Endothelial cell of umbilical vein (primary cell): ENCODE measurements at regions not wholly inside any gene's neighbourhood (a gene's known extent, or its start where the extent isn't known, plus 50 kb on each side); places are given as distances from the start of the nearest gene placed in this dataset.

Experiments
- BruUV-seq: library from RNA; stranded (reverse); fragments of 400-500 nt; replicated peaks from 2 replicates; lab custom pipeline; 2021; lab: Mats Ljungman, UMichigan
- CTCF ChIA-PET: fragments of 300-600, 350-600 bp; sonication (Branson Sonifier 250); formaldehyde crosslinking; loops from one replicate; lab custom pipeline; 2021; ENCODE audit warnings: antibody characterized with exemption, inconsistent platforms; lab: Charles Lee
- POLR2A ChIA-PET: fragments of 300-600, 350-600 bp; sonication (Branson Sonifier 250); formaldehyde crosslinking; loops from one replicate; lab custom pipeline; 2021; ENCODE audit warnings: antibody characterized with exemption, inconsistent platforms; lab: Charles Lee
- DNase-seq: peaks from one replicate; pipeline ENCODE4 v3.0.0-alpha.2; 2011; ENCODE audit warnings: low read depth, low spot score
- FAIRE-seq: peaks from 2 replicates; lab custom pipeline; 2011; peaks lifted over from hg19 to GRCh38; lab: Jason Lieb, UNC
- H2AFZ ChIP-seq: 2 replicates; pipeline ENCODE4 v1.6.0; 2012; ENCODE audit warnings: low read depth, low read length, control low read depth, inconsistent platforms
- H3K27ac ChIP-seq: 2 replicates; pipeline ENCODE4 v1.5.1; 2011; ENCODE audit warnings: low read depth, mild to moderate bottlenecking, control low read depth, low read length, moderate library complexity; ENCODE audit not compliant: insufficient read depth
- H3K27me3 ChIP-seq, 2 experiments: 2 replicates each; pipeline versions ENCODE4 v1.6.0 to v1.6.1; 2011; ENCODE audit warnings: low read length in 2 of 2, mixed read lengths in 1 of 2; ENCODE audit not compliant: control insufficient read depth in 2 of 2, insufficient read depth in 2 of 2
- H3K36me3 ChIP-seq, 2 experiments: 2 replicates in 1 of 2; 3 replicates in 1 of 2; pipeline ENCODE4 v1.5.1; 2011; ENCODE audit warnings: low read length in 2 of 2, mild to moderate bottlenecking in 1 of 2, moderate library complexity in 1 of 2; ENCODE audit not compliant: control insufficient read depth in 2 of 2, insufficient read depth in 2 of 2; ENCODE audit errors: extremely low read depth in 1 of 2
- H3K4me1 ChIP-seq: 3 replicates; pipeline ENCODE4 v1.5.1; 2011; ENCODE audit warnings: mild to moderate bottlenecking, low read length; ENCODE audit not compliant: control insufficient read depth, insufficient read depth; ENCODE audit errors: extremely low read depth
- H3K4me2 ChIP-seq: 2 replicates; pipeline ENCODE4 v1.6.1; 2011; ENCODE audit warnings: low read length, control low read depth, mixed read lengths; ENCODE audit not compliant: insufficient read depth
- H3K4me3 ChIP-seq, 3 experiments: fragments of 200-600 bp in 1 of 3; sonication (generic), shearing (Covaris generic) in 1 of 3; replicated peaks in 1 of 3; 2 replicates each; pipeline ENCODE4 v1.5.1; 2011 to 2016; ENCODE audit warnings: control low read depth in 3 of 3, low read length in 3 of 3, mild to moderate bottlenecking in 2 of 3, inconsistent platforms in 1 of 3, low read depth in 1 of 3, moderate library complexity in 1 of 3; ENCODE audit not compliant: insufficient read depth in 1 of 3
- H3K79me2 ChIP-seq: 2 replicates; pipeline ENCODE4 v1.6.0; 2012; ENCODE audit warnings: low read length, inconsistent platforms; ENCODE audit not compliant: control insufficient read depth, insufficient read depth
- H3K9ac ChIP-seq: replicated peaks from 2 replicates; pipeline ENCODE3; 2011; ENCODE audit warnings: low read length, control low read depth; ENCODE audit not compliant: insufficient read depth; ENCODE audit errors: extremely low read depth
- H3K9me1 ChIP-seq: replicated peaks from 3 replicates; pipeline ENCODE4 v1.6.0; 2011; ENCODE audit warnings: mild to moderate bottlenecking, low read length; ENCODE audit not compliant: control insufficient read depth, insufficient read depth; ENCODE audit errors: extremely low read depth
- H3K9me3 ChIP-seq: replicated peaks from 2 replicates; pipeline ENCODE4 v1.5.1; 2012; ENCODE audit warnings: low read length, inconsistent platforms; ENCODE audit not compliant: control insufficient read depth, insufficient read depth
- H4K20me1 ChIP-seq: replicated peaks from 2 replicates; pipeline ENCODE3; 2011; ENCODE audit warnings: mild to moderate bottlenecking, low read length; ENCODE audit not compliant: control insufficient read depth, insufficient read depth; ENCODE audit errors: extremely low read depth
- CTCF ChIP-seq, 2 donors: IDR thresholded peaks; 1 replicate in 1 of 2; 2 replicates in 1 of 2; pipeline ENCODE4 v1.5.1; 2011; ENCODE audit warnings: low read length in 2 of 2, mild to moderate bottlenecking in 2 of 2, moderate library complexity in 2 of 2, control low read depth in 1 of 2, inconsistent platforms in 1 of 2, low read depth in 1 of 2; ENCODE audit not compliant: insufficient read depth in 1 of 2; ENCODE audit errors: extremely low read depth in 1 of 2
- EZH2 ChIP-seq: IDR thresholded peaks from 2 replicates; pipeline ENCODE4 v1.6.1; 2012; ENCODE audit warnings: borderline replicate concordance, low read depth, mild to moderate bottlenecking, moderate library complexity, low read length, inconsistent platforms; ENCODE audit not compliant: severe bottlenecking
- FOS ChIP-seq: IDR thresholded peaks from 2 replicates; pipeline ENCODE4 v1.6.1; 2011; ENCODE audit warnings: mild to moderate bottlenecking, low read length, moderate library complexity, borderline replicate concordance; ENCODE audit not compliant: insufficient read depth
- GATA2 ChIP-seq: IDR thresholded peaks from 2 replicates; pipeline ENCODE4 v1.7.0; 2011; ENCODE audit warnings: low read depth, mild to moderate bottlenecking, moderate library complexity, mixed read lengths, low read length; ENCODE audit not compliant: insufficient read length, insufficient read depth
- JUN ChIP-seq: IDR thresholded peaks from 2 replicates; pipeline ENCODE4 v1.6.1; 2011; ENCODE audit warnings: borderline replicate concordance, low read depth; ENCODE audit not compliant: insufficient read length, insufficient read depth
- MAX ChIP-seq: IDR thresholded peaks from 2 replicates; pipeline ENCODE4 v1.6.1; 2011; ENCODE audit not compliant: insufficient read depth, insufficient read length
- MYC ChIP-seq: IDR thresholded peaks from one replicate; pipeline ENCODE4 v1.6.1; 2011; ENCODE audit warnings: mild to moderate bottlenecking, low read depth, low read length
- POLR2A ChIP-seq: IDR thresholded peaks from 2 replicates; pipeline ENCODE4 v1.6.1; 2012; ENCODE audit warnings: low read depth, mild to moderate bottlenecking, control low read depth, low read length
- POLR2AphosphoS5 ChIP-seq: IDR thresholded peaks from 2 replicates; pipeline ENCODE4 v1.6.1; 2012; ENCODE audit warnings: low read depth, mild to moderate bottlenecking, control low read depth, low read length, moderate library complexity; ENCODE audit not compliant: insufficient read depth
- dilution Hi-C: fragments of 300-500 bp; cut with MboI; formaldehyde crosslinking; loops from one replicate; pipeline ENCODE4 v1.15.0; 2019; ENCODE audit warnings: low sequenced_read_pairs; ENCODE audit not compliant: extremely low pct_ligation_motif_present
- intact Hi-C: fragments of 100-400 bp; cut with micrococcal nuclease; formaldehyde crosslinking; loops from one replicate; pipeline ENCODE4 v1.10.0; 2022

GRCh38 chr9:115687356-115687755 is 466.2 kb upstream of the PAPPA start:
- H3K9ac ChIP-seq, result no peak overlapping the region
- CTCF ChIA-PET, result no interaction called here
- no peak overlapping the region for H3K27ac ChIP-seq
- H3K4me2 ChIP-seq, result no peak overlapping the region
- H3K36me3 ChIP-seq, result no peaks in the 10 kb centered on the region
- TF ChIP-seq CTCF (IDR thresholded peaks at IDR 0.05; ENCODE audit: extremely low read depth in 1 of 2, insufficient read depth in 1 of 2, low read depth in 1 of 2, low read length in 2 of 2) (no peak), MYC (no peak), EZH2 (no peak), MAX (no peak), FOS (no peak), POLR2A (no peak), JUN (no peak)
- no TSS peak for BruUV-seq
- H3K9me3 ChIP-seq, result no peaks in the 10 kb centered on the region
- no peaks in the 10 kb centered on the region for H4K20me1 ChIP-seq
- POLR2A ChIA-PET, result interaction anchor here (0.7 kb wide), 1 partner anchor 79 kb away, joined by 3 read pairs; no protein-coding TSS in a partner anchor
- DNase-seq (no peak), FAIRE-seq (no peak)
- intact Hi-C loops, result no loop called here
- H3K9me1 ChIP-seq, result no peaks in the 10 kb centered on the region
- H3K4me1 ChIP-seq, result no peaks in the 10 kb centered on the region
- dilution Hi-C loops, result no loop called here
- no peak overlapping the region for H3K4me3 ChIP-seq
- H3K27me3 ChIP-seq, result no peaks in the 10 kb centered on the region
- no peak overlapping the region for H2AFZ ChIP-seq
- no peaks in the 10 kb centered on the region for H3K79me2 ChIP-seq

GRCh38 chr9:115689331-115689730 is 464.3 kb upstream of the PAPPA start:
- Histone ChIP-seq H3K27me3 (no peaks in the 10 kb centered on the region), H3K79me2 (no peaks in the 10 kb centered on the region), H3K4me1 (no peaks in the 10 kb centered on the region), H3K4me3 (no peak overlapping the region), H2AFZ (no peak overlapping the region), H4K20me1 (no peaks in the 10 kb centered on the region), H3K4me2 (no peak overlapping the region), H3K36me3 (no peaks in the 10 kb centered on the region), H3K9me3 (no peaks in the 10 kb centered on the region), H3K27ac (no peak overlapping the region), H3K9ac (no peak overlapping the region), H3K9me1 (no peaks in the 10 kb centered on the region)
- FAIRE-seq, result no peak
- POLR2A ChIA-PET, result no interaction called here
- BruUV-seq, result no TSS peak
- intact Hi-C loops, result no loop called here
- TF ChIP-seq JUN (no peak), EZH2 (no peak), GATA2 (no peak), FOS (no peak), CTCF (IDR thresholded peaks at IDR 0.05; ENCODE audit: extremely low read depth in 1 of 2, insufficient read depth in 1 of 2, low read depth in 1 of 2, low read length in 2 of 2) (no peak), MAX (no peak), POLR2A (no peak), POLR2AphosphoS5 (no peak), MYC (no peak)
- CTCF ChIA-PET, result no interaction called here
- no peak for DNase-seq
- dilution Hi-C loops, result no loop called here
